HEK293T (cell line): ENCODE measurements at regions not wholly inside any gene's neighbourhood (a gene's known extent, or its start where the extent isn't known, plus 50 kb on each side); places are given as distances from the start of the nearest gene placed in this dataset.
"Not testable (repeated sequence)": the region's sequence is repeated elsewhere in the genome, so short reads cannot be mapped to it uniquely, and the experiment has no call there.

Experiments
- CTCF ChIA-PET: fragments of 350-600 bp; formaldehyde crosslinking; extraction: SDS; loops from one replicate; lab custom pipeline; 2021; ENCODE audit warnings: antibody characterized with exemption, inconsistent platforms; lab: Yijun Ruan, JAX
- POLR2A ChIA-PET: fragments of 350-600 bp; formaldehyde crosslinking; extraction: SDS; loops from one replicate; lab custom pipeline; 2020; ENCODE audit warnings: antibody characterized with exemption, inconsistent platforms; lab: Yijun Ruan, JAX
- DNase-seq: peaks from one replicate; pipeline ENCODE4 v3.0.0; 2012; ENCODE audit warnings: mixed read lengths; ENCODE audit errors: extremely low spot score
- ARNT ChIP-seq: fragments of 450-650 bp; IDR thresholded peaks from 2 replicates; pipeline ENCODE4 v1.6.1; 2017; ENCODE audit warnings: mild to moderate bottlenecking
- BHLHE40 ChIP-seq: fragments of 450-650 bp; IDR thresholded peaks from 2 replicates; pipeline ENCODE4 v1.6.1; 2016; ENCODE audit warnings: mild to moderate bottlenecking, moderate library complexity, borderline replicate concordance
- CTBP1 ChIP-seq: fragments of 450-650 bp; IDR thresholded peaks from 2 replicates; pipeline ENCODE4 v1.6.1; 2016; ENCODE audit warnings: borderline replicate concordance
- ELF4 ChIP-seq: fragments of 450-650 bp; IDR thresholded peaks from 2 replicates; pipeline ENCODE4 v1.6.1; 2017; ENCODE audit warnings: antibody characterized with exemption
- FOXA1 ChIP-seq: fragments of 450-650 bp; IDR thresholded peaks from 2 replicates; pipeline ENCODE4 v1.6.1; 2016; ENCODE audit warnings: mild to moderate bottlenecking
- FOXK2 ChIP-seq: fragments of 450-650 bp; IDR thresholded peaks from 2 replicates; pipeline ENCODE4 v1.6.1; 2016; ENCODE audit warnings: mild to moderate bottlenecking
- FOXM1 ChIP-seq: fragments of 450-650 bp; IDR thresholded peaks from 2 replicates; pipeline ENCODE4 v1.6.1; 2017; ENCODE audit warnings: mild to moderate bottlenecking, borderline replicate concordance
- HDGF ChIP-seq: fragments of 450-650 bp; IDR thresholded peaks from 2 replicates; pipeline ENCODE4 v1.6.1; 2017; ENCODE audit warnings: antibody characterized with exemption, borderline replicate concordance
- L3MBTL2 ChIP-seq: fragments of 450-650 bp; conservative IDR thresholded peaks from 2 replicates; pipeline ENCODE4 v1.6.1; 2016; ENCODE audit warnings: mild to moderate bottlenecking
- LEF1 ChIP-seq: fragments of 450-650 bp; IDR thresholded peaks from 2 replicates; pipeline ENCODE4 v1.6.1; 2017; ENCODE audit warnings: mild to moderate bottlenecking, borderline replicate concordance
- NFRKB ChIP-seq: fragments of 450-650 bp; IDR thresholded peaks from 2 replicates; pipeline ENCODE4 v1.6.1; 2016; ENCODE audit warnings: mild to moderate bottlenecking, moderate library complexity
- PKNOX1 ChIP-seq: fragments of 450-650 bp; IDR thresholded peaks from 2 replicates; pipeline ENCODE4 v1.6.1; 2016
- SP1 ChIP-seq: fragments of 450-650 bp; IDR thresholded peaks from 2 replicates; pipeline ENCODE4 v1.6.1; 2017
- SUZ12 ChIP-seq: fragments of 450-650 bp; IDR thresholded peaks from 2 replicates; pipeline ENCODE4 v1.6.1; 2016; ENCODE audit warnings: mild to moderate bottlenecking
- TARDBP ChIP-seq: fragments of 450-650 bp; IDR thresholded peaks from 2 replicates; pipeline ENCODE4 v1.6.1; 2016
- ZNF384 ChIP-seq: fragments of 450-650 bp; IDR thresholded peaks from 2 replicates; pipeline ENCODE4 v1.6.1; 2016

- ChIA-PET CTCF (no interaction called here), POLR2A (no interaction called here)
- TF ChIP-seq NFRKB: no peak
- TF ChIP-seq ZNF384: no peak
- no peak for TF ChIP-seq LEF1
- no peak for TF ChIP-seq FOXM1
- TF ChIP-seq HDGF: no peak
- no peak for TF ChIP-seq PKNOX1
- TF ChIP-seq SUZ12: no peak
- no peak for TF ChIP-seq SP1
- no peak for TF ChIP-seq L3MBTL2
- TF ChIP-seq TARDBP: no peak
- no peak for TF ChIP-seq FOXK2
- TF ChIP-seq FOXA1: no peak
- TF ChIP-seq ARNT: no peak
- no peak for TF ChIP-seq BHLHE40
- TF ChIP-seq ELF4: no peak
- TF ChIP-seq CTBP1: no peak
- DNase-seq: no peak
Observed at GRCh38 chr7:109462171-109462570, 892.5 kb downstream of the DNAJB9 start.

DNA sequence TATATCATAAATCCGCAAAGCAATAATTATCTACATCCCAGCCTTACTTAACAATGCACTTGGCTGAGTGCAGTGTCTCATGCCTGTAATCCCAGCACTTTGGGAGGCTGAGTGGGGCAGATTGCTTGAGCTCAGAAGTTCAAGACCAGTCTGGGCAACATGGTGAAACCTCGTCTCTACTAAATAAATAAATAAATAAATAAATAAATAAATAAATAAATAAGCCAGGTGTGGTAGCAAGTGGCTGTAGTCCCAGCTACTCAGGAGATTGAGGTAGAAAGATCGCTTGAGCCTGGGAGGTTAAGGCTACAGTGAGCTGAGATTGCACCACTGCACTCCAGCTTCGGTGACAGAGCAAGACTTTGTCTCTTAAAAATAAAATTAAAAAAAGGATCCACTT lies 898.1 kb downstream of the DNAJB9 start:
- POLR2A ChIA-PET, DNase-seq, CTCF ChIA-PET: not testable (repeated sequence)

DNA sequence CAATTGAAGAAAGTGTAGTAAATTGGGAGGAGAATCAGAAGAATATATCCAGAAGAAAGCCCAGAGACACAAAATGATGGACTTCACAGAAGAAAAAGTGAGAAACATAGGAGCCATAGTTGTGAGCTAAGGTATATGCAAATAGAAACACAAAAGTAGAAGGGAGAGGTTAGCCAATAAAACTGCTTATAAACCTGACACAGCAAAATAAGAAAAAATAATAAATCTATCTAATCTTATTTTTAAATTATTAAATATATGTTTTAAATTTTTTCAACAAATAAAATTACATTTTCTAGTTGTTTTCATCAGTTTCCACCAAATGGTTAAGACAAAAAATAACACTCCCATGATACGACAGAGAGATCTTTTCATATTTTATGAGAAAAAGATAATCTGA lies 903.5 kb downstream of the DNAJB9 start:
- ChIA-PET POLR2A (no interaction called here), CTCF (no interaction called here)
- no peak for DNase-seq
- no peak for TF ChIP-seq FOXK2
- TF ChIP-seq ZNF384: no peak
- TF ChIP-seq TARDBP: no peak
- TF ChIP-seq SUZ12: no peak
- no peak for TF ChIP-seq FOXA1
- no peak for TF ChIP-seq NFRKB
- no peak for TF ChIP-seq ELF4
- TF ChIP-seq BHLHE40: no peak
- TF ChIP-seq HDGF: no peak
- no peak for TF ChIP-seq SP1
- TF ChIP-seq LEF1: no peak
- TF ChIP-seq FOXM1: no peak
- no peak for TF ChIP-seq PKNOX1
- no peak for TF ChIP-seq L3MBTL2
- no peak for TF ChIP-seq CTBP1
- TF ChIP-seq ARNT: no peak

- TF ChIP-seq ELF4 (no peak), HDGF (no peak), FOXK2 (no peak), BHLHE40 (no peak), ZNF384 (no peak), LEF1 (no peak), L3MBTL2 (no peak), FOXA1 (no peak), NFRKB (no peak), SUZ12 (no peak), PKNOX1 (no peak)
- CTCF ChIA-PET: no interaction called here
- no peak for DNase-seq
- POLR2A ChIA-PET: no interaction called here
Observed at GRCh38 chr7:109476409-109476808, 906.7 kb downstream of the DNAJB9 start.

- no peak for DNase-seq
- ChIA-PET POLR2A (no interaction called here), CTCF (no interaction called here)
- TF ChIP-seq SP1: no peak
- no peak for TF ChIP-seq FOXK2
- no peak for TF ChIP-seq PKNOX1
- TF ChIP-seq ELF4: no peak
- TF ChIP-seq HDGF: no peak
- no peak for TF ChIP-seq SUZ12
- no peak for TF ChIP-seq LEF1
- no peak for TF ChIP-seq NFRKB
- no peak for TF ChIP-seq TARDBP
- no peak for TF ChIP-seq L3MBTL2
- TF ChIP-seq ARNT: no peak
- no peak for TF ChIP-seq FOXM1
- no peak for TF ChIP-seq ZNF384
- no peak for TF ChIP-seq BHLHE40
- no peak for TF ChIP-seq FOXA1
- no peak for TF ChIP-seq CTBP1
Observed at GRCh38 chr7:109479388-109479787, 909.7 kb downstream of the DNAJB9 start.

- DNase-seq, POLR2A ChIA-PET, CTCF ChIA-PET: not testable (repeated sequence)
Observed at GRCh38 chr7:109490607-109491006, 920.9 kb downstream of the DNAJB9 start.

- ChIA-PET POLR2A (no interaction called here), CTCF (no interaction called here)
- TF ChIP-seq PKNOX1: no peak
- no peak for TF ChIP-seq HDGF
- TF ChIP-seq NFRKB: no peak
- no peak for TF ChIP-seq BHLHE40
- TF ChIP-seq L3MBTL2: no peak
- no peak for TF ChIP-seq ZNF384
- TF ChIP-seq SUZ12: no peak
- DNase-seq: no peak
Observed at GRCh38 chr7:109497053-109497452, 927.4 kb downstream of the DNAJB9 start.
